GM12891 (cell line): ENCODE measurements at regions not wholly inside any gene's neighbourhood (a gene's known extent, or its start where the extent isn't known, plus 50 kb on each side); places are given as distances from the start of the nearest gene placed in this dataset.
A peak's percentile ranks its signal among the peaks of the same experiment; 100 is the strongest.

Experiments used
- DNase-seq: peaks from one replicate; pipeline ENCODE4 v3.0.0; 2011; ENCODE audit warnings: low spot score; ENCODE audit not compliant: insufficient read length
- FAIRE-seq: peaks from 2 replicates; lab custom pipeline; 2011; peaks lifted over from hg19 to GRCh38; lab: Jason Lieb, UNC
- PAX5 ChIP-seq: IDR thresholded peaks from 2 replicates; pipeline ENCODE4 v1.6.1; 2011; ENCODE audit warnings: low read length, moderate library complexity, mild to moderate bottlenecking; ENCODE audit not compliant: insufficient read depth, severe bottlenecking
- POLR2A ChIP-seq: IDR thresholded peaks from 2 replicates; pipeline ENCODE4 v1.6.1; 2011; ENCODE audit warnings: low read depth, low read length, control low read depth
- POLR2AphosphoS5 ChIP-seq: IDR thresholded peaks from 2 replicates; pipeline ENCODE4 v1.6.1; 2011; ENCODE audit warnings: low read depth, low read length, control low read depth
- POU2F2 ChIP-seq: IDR thresholded peaks from 2 replicates; pipeline ENCODE4 v1.6.1; 2011; ENCODE audit warnings: low read depth, mild to moderate bottlenecking, control low read depth, low read length, moderate library complexity
- SPI1 ChIP-seq: IDR thresholded peaks from 2 replicates; pipeline ENCODE4 v1.6.1; 2011; ENCODE audit warnings: low read depth, low read length, control low read depth
- TAF1 ChIP-seq: IDR thresholded peaks from 2 replicates; pipeline ENCODE4 v1.6.1; 2011; ENCODE audit warnings: low read depth, low read length, control low read depth

GRCh38 chr2:18987592-18988073 is 370.8 kb downstream of the OSR1 start:
- no peak for FAIRE-seq
- DNase-seq = no peak

GRCh38 chr2:18987016-18987415 is 371.4 kb downstream of the OSR1 start:
- FAIRE-seq (no peak), DNase-seq (no peak)
- TF ChIP-seq POLR2AphosphoS5 = no peak
- no peak for TF ChIP-seq PAX5
- TF ChIP-seq POLR2A = no peak
- no peak for TF ChIP-seq SPI1
- no peak for TF ChIP-seq TAF1
- TF ChIP-seq POU2F2 = no peak

More at GRCh38 chr2:18987592-18988073, 370.8 kb downstream of the OSR1 start:
- no peak for TF ChIP-seq POU2F2
- no peak for TF ChIP-seq TAF1
- TF ChIP-seq PAX5 = no peak
- TF ChIP-seq SPI1 = no peak
- no peak for TF ChIP-seq POLR2A
- TF ChIP-seq POLR2AphosphoS5 = no peak

DNA sequence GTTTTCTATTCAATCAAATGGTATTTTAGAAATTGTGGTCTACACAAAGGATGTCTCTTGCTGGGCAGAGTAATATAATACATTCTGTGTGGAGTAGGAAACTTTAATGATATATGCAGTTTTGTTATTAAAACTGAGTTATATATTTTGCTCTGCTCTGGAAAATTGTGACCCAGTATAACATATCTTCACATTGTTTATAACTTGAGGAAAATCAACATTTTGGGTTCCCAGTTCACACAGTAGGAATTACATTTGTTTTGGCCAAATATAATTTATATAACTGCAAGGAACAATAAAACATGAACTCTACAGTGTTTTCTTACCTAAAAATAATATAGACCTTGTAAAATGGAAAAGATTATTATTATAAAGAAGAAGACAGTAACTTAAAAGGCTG is 372.4 kb downstream of the OSR1 start:
- FAIRE-seq (no peak), DNase-seq (no peak)
- TF ChIP-seq SPI1 = no peak
- no peak for TF ChIP-seq TAF1
- TF ChIP-seq POLR2A = no peak
- no peak for TF ChIP-seq PAX5
- no peak for TF ChIP-seq POLR2AphosphoS5
- TF ChIP-seq POU2F2 = no peak

- TF ChIP-seq POLR2A = no peak
- no peak for TF ChIP-seq SPI1
- no peak for TF ChIP-seq PAX5
- TF ChIP-seq TAF1 = no peak
- TF ChIP-seq POU2F2 = no peak
- TF ChIP-seq POLR2AphosphoS5 = no peak
- FAIRE-seq = no peak
Measured at GRCh38 chr2:18980786-18981430, 377.5 kb downstream of the OSR1 start.

DNA sequence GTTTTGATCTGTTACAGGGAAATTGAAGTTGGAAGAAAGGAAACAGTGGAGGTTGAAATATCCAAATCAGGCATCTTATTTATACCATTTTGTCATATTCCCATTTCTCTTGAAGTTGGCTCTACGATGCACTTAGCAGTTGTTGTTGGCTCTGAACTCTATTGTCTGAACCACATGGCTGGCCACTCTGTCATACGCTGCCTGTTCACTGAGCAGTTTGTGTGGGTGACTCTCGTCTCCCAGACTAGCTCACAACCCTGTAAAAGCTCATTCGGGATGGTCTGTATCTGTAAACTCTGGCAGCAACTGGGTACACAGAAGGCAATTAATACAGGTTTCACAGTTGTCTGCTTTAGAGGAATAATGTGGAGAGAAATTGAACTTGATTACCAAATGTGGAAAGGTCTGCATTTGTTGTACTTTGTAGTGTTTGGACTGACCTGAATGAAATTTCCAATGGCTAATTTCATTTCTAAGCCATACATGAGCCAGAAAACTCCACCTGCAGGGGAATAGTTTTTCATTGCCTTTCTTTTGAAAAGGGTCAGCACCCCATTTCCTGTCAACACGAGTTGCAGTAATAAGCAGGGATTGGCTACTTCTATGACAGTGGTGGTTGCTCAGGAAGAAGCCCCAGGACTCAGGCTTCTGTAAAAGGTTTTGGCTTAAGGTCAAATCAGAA is 378.2 kb downstream of the OSR1 start:
- TF ChIP-seq PAX5 = no peak
- TF ChIP-seq POLR2AphosphoS5 = no peak
- no peak for TF ChIP-seq SPI1
- no peak for TF ChIP-seq POU2F2
- no peak for TF ChIP-seq TAF1
- TF ChIP-seq POLR2A = no peak
- DNase-seq (no peak), FAIRE-seq (no peak)

More at GRCh38 chr2:18980786-18981430, 377.5 kb downstream of the OSR1 start:
- no peak for DNase-seq

DNA sequence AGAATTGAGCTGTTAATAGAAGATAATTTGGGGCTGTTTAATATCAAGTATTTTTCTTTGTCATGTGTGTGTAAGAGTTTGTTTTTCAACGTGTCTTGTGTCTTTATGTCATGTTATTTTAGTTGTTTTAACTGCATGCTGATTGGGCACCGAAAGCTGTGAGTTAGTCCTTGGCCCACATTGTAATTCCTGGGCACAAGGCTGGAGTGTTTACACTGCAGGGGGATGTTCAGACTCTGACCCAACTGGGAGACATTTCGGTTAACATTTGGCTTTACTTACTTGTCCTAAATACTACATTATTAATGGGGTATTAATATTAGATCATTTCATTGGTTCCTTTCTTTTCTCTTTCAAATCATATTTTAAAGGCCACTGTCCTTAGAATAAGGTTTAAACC is 381.0 kb downstream of the OSR1 start:
- DNase-seq = no peak
- no peak for TF ChIP-seq POU2F2
- no peak for TF ChIP-seq TAF1
- no peak for TF ChIP-seq POLR2A
- TF ChIP-seq POLR2AphosphoS5 = no peak

GRCh38 chr2:18976168-18976961 is 382.1 kb downstream of the OSR1 start:
- peak; percentile 62 for TF ChIP-seq SPI1
- TF ChIP-seq POLR2A = no peak
- FAIRE-seq (peak; percentile 26), DNase-seq (no peak)

More for the DNA sequence above, 381.0 kb downstream of the OSR1 start:
- no peak for FAIRE-seq

DNA sequence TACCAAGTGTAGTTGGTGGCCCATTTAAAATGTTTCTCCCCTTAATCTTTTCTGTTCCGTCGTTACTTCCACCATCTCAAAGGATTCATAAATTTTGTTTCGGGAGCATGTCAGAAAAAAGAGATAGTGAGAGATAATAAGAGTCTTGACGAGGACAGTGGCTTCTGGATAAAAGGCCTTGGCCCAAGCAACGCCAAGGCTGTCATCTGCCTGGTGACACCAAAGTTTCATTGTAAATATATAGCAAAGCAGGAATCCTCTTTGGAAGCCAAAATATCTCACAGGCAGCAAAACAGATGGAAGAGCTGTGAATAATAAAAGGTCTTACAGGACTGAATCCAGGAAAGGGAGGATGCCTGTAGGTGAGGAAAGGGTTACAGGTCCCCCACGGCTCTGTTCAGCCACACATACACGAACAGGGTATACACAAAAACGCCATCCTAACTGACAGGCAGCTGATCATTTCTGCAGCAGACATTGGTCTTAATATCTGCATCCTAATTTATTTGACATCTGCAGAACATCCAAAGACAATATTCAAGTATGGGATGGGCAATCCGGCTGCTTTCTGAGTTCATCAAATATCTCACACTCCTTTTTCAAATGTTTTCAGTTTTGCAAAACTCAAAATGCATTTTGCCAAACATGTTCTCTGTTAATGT is 382.8 kb downstream of the OSR1 start:
- DNase-seq = no peak
- FAIRE-seq = no peak
- TF ChIP-seq SPI1 = no peak
- no peak for TF ChIP-seq TAF1
- no peak for TF ChIP-seq POLR2AphosphoS5
- no peak for TF ChIP-seq POLR2A
- no peak for TF ChIP-seq PAX5
- no peak for TF ChIP-seq POU2F2

- no peak for DNase-seq
- TF ChIP-seq POLR2A (no peak), SPI1 (no peak), POU2F2 (no peak), POLR2AphosphoS5 (no peak), TAF1 (no peak), PAX5 (no peak)
- FAIRE-seq = no peak
Measured at GRCh38 chr2:18971628-18972027, 382.3 kb upstream of the NT5C1B start.
